ENCODE measurements at regions not wholly inside any gene's neighbourhood (a gene's known extent, or its start where the extent isn't known, plus 50 kb on each side); places are given as distances from the start of the nearest gene placed in this dataset.
"Not testable (repeated sequence)": the region's sequence is repeated elsewhere in the genome, so short reads cannot be mapped to it uniquely, and the experiment has no call there.

DNA sequence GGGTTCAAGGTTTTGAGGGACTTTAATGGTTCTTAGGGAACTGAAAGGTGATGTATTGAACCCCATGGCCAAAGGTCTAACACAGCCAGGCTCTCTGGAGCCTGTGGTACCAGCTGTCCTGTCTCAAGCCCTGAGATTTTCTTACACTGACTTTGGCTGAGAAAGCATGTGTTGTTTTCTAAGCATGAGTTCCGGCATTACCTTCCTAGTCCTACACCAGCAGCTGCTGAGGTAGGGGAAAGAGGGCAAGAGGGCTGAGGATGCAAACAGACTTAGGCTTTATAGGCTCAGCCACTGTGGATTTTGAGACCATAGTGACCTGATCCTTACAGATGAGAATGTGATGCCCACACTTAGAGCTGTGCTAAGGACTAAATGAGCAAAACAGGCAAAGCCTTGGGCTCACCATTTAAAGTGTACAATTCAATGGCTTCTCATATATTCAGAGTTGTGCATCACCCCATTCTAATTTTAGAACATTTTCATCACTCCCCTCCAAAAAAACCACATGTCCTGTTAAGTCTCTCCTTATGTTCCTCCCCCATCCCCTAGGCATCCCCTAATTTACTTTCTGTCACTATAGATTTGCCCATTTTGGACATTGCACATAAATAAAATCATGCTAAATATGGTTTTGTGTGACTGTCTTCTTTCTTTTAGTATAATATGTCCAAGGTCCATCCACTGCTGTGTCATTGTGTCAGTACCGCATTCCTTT is 99.7 kb upstream of the OTOS start:
- DNase-seq (ENCODE audit: low spot score) = no peak

DNA sequence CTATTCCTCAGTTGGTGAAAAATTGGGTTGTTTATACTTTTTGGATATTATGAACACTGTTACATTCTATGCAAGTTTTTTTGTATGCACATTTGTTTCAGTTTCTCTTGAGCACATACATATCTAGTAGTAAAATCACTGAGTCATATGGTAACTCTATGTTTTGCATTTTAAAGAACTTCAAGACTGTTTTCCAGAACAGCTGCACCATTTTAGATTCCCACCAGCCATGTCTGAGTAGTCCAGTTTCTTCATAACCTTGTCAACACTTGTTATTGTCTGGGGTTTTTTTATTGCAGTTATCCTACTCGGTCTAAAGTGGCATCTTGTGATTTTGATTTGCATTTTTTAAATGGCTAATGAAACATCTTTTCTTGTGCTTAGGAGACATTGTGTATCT is 100.3 kb upstream of the OTOS start:
- no peak for DNase-seq (ENCODE audit: low spot score)

DNA sequence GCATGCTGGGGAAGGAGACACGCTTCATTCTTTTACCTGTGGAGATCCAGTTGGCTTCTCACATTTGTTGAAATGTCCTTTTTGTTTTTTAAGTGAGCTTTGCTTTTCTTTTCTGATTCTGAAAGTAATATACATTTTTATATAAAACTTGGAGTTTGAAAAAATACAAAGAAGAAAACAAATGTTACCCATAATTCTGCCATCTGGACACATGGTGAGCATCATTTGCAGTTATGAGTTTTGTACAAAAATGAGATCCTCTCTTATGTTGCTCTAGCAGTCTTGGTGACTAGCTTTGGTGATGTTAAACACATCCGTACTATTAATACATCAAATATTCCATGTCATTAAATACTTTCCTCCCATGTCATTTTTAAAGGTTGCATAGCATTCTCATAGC is 101.1 kb upstream of the OTOS start:
- DNase-seq (ENCODE audit: low spot score) = no peak

DNA sequence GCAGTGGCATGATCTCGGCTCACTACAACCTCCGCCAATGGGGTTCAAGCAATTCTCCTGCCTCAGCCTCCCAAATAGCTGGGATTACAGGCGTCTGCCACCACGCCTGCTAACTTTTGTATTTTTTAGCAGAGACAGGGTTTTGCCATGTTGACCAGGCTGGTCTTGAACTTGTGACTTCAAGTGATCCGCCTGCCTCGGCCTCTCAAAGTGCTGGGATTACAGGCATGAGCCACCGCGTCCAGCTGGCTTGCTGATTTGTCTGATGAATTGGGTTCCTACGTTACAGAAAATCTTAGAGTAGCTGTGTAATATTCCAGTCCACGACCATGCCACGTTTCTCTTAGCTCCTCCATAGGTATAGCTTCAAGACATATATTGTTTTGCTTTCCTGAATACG is 102.6 kb upstream of the OTOS start:
- not testable (repeated sequence) for DNase-seq (ENCODE audit: low spot score)

DNA sequence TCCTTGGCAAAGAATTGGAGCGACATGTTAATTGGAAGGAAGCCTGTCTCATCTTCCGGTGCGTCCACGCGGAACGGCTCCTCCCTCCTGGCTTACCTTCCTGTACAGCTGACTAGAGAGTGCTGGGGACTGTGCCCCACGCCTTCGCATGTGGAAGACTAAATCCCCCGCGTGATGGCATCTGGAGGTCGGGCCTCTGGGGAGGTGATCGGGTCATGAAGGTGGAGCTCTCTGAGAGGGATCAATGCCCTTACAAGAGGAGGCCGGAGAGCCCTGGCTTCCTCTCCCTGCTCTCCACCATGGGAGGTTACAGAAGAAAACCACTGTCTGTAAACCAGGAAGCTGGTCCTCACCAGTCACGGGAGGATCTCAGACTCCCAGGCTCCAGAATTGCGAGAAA is 104.1 kb upstream of the OTOS start:
- no peak for DNase-seq (ENCODE audit: low spot score)

DNA sequence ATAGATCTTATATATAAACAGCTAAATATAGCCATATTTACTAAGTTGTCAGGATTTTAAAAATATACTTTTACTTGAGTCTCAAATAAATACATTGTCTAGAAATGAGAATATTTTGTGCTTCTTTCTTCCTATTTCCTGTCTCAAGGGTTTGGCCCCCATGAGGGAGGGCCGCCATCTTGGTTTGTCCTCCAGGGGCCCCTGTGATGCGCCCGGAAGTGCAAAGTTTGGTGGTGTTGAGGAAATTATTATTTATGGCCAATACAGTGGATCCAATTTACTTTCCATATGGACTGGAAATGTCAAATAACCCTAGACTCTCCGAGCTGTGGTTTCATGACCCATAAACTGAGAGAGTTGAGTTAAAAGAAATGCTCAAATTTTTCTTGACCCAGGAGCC is 104.7 kb upstream of the OTOS start:
- DNase-seq (ENCODE audit: low spot score) = no peak

DNA sequence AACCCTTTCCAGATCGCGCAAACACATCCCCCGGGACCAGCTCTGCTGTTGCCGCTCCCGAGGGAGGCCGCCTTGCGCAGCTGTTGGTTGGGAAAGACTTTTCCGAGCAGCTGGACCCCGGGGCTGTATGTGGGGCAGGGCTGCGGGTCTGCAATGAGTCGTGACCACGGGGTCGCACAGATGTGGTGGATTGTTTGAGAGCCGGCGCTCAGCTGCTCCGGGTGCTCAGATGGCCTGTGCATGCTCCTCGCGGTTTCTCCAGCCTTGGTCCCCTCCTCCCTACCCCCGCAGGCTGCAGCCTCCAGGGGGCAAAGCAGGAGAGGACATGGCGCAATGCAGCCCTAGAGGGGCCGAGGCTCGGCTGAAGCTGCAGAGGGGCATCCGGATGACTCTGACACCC is 105.2 kb upstream of the OTOS start:
- DNase-seq (ENCODE audit: low spot score) = no peak

DNA sequence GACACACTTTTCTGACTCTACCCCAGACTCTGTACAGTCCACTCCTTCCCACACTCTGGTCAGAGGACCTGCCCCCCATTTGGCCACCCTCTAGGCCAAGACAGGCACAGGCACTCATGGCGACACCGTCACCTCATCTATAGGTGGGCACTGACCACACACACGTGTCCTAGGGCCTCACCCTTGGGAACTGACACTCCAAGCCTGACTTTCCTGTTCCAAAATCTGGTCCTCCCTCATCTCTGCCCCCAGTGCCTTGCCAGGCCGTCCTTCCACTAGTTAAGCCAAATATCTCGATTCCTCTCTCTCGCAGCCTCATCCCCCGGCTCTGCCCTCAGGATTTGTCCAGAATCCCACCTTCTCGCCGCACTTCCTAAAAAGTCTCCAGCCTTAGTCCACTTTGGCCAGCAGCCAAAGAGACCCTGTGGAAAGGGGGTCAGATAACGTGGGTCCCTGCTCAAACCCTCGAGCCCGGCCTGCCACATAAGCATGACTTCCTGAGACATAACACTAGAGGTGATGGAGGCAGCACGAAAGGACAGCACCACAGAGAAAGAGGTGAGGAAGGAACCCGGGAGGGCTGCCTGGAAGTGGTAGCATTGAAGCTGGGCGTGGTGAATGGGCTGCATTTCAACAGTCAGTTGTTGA is 105.8 kb upstream of the OTOS start:
- DNase-seq (ENCODE audit: low spot score) = no peak

DNA sequence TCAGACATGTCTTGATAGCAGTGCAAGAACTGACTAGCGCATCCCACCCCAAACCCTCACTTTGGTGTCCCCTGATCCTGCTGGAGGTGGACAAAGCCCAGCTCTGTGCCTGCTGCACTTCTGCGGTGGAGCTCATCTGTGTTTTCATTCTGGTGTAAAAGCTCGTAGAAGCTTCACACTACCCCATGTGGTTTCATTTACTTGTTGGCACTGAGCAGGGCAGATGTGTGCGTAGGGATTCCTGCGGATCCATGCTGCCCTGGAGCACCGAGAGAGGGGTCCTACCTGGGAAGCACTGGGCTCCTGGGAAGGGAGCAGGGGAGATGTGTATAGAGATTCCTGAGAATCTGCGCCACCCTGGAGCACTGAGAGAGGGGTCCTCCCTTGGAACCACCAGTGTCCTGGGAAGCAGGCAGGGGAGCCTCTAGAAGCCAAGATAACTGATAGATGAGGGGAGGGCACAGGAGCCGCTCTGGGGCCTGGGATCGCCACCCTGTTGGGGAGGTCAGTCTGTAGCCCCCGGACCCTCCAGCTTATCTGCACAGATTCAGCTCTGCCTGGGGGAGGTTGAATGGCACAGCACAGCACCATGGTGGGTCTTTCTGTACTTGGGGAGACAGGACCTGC is 106.9 kb upstream of the OTOS start:
- no peak for DNase-seq (ENCODE audit: low spot score)

DNA sequence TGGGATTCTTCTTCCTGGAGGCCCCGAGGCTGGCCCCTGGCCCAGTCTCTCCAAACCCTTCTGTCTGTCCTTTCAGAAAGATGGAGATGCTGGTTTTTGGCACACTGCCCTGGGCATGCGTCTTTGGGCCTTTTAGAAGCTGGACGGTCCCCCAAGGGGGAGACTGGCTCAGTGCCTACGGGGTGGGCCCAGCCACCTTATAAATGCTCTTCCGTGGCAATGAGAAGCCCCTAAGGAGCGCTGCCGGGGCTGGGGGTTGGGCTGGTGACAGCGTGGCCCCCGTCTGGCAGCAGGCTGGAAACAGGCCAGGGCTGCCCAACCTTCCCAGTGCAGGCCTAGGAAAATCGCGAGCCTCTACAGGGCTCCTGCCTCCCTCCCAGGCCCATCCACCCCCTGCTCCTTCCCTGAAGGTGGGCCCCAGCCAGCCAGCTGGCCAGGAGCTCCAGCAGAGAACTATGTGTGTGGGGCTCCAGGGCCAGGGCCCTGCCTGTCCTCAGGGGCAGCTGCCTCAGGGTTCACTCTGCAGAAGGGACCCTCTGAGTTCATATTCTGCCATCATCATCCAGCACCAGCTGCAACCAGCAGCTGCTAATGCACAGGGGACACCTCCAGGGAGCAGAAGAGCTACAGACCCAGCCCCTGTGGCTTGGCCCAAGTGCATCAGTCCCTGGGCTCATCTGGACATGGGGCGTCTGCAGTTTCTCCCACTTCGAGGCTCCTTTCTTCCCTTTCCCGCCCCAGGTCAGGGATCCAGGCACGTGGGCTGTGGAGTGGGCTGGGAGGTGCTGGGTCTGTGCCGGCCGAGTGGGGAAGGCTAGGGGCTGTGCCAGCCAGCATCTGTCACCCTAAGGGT is 107.6 kb upstream of the OTOS start:
- no peak for DNase-seq (ENCODE audit: low spot score)

DNA sequence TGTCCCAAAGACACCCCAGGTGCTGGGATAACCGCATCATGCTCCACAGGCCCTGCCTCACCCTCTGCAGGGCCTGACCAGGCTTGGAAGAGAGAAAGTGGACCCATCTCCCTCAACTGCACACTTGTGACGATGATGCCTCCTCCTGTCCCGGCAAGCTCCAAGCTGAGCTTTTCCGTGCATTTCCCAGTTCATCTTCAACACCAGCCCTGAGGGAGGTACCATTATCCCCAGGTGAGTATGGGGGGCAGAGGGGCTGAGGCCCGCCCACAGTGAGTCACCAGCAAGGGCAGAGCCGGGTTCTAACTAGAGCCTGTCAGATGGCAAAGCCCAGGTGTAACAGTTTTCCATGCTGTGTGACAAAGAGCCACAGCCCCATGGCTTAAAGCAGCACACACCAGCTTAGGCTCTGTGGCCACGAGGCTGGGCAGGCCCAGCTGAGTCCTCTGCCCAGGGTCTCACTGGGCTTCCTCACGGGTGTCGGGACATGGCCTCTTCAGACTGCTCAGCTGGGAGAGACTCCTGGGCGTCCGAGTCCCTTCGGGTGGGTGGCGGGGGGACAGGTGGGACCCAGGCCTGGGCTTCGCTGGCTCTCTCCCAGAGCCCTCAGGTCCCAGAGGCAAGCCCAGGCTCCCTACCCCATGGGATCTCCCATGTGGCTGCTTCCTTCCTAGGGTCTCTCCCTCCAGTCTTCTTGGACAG is 108.4 kb upstream of the OTOS start:
- no peak for DNase-seq (ENCODE audit: low spot score)

DNA sequence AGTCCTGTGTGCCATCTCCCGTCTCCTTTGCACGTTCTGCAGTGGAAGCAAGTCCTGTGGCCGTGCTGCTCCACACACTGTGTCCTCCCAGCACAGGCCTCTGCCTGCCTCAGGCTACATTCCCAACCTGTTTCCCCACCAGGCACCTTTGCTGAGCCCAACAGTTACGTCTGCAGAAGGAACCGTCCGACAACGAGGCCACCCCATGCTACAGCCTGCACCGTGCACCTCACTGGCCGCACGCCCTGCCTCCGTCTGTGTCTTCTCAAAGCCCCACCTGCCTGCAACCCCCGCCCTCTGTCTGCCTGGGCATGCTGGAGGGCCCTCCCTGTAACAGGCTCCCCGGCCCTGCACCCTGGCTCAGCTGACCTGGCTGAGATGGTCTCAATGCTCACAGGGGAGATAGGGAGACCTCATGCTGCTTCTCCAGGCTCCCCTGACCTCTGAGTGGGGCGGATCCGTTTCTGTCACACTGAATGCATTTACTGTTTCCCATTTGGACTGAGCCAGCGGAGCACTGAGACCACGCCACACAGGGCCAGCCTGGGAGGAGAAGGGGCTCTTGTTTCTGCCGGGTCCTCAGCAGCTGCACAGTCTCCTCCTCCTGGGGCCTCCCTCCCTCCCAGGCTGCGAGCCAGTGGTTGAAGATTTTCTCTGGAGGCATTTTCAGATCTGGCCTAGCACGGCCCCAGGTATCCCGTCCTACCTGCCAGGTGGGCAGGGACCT is 109.1 kb upstream of the OTOS start:
- DNase-seq (ENCODE audit: low spot score) = peak; percentile 86

DNA sequence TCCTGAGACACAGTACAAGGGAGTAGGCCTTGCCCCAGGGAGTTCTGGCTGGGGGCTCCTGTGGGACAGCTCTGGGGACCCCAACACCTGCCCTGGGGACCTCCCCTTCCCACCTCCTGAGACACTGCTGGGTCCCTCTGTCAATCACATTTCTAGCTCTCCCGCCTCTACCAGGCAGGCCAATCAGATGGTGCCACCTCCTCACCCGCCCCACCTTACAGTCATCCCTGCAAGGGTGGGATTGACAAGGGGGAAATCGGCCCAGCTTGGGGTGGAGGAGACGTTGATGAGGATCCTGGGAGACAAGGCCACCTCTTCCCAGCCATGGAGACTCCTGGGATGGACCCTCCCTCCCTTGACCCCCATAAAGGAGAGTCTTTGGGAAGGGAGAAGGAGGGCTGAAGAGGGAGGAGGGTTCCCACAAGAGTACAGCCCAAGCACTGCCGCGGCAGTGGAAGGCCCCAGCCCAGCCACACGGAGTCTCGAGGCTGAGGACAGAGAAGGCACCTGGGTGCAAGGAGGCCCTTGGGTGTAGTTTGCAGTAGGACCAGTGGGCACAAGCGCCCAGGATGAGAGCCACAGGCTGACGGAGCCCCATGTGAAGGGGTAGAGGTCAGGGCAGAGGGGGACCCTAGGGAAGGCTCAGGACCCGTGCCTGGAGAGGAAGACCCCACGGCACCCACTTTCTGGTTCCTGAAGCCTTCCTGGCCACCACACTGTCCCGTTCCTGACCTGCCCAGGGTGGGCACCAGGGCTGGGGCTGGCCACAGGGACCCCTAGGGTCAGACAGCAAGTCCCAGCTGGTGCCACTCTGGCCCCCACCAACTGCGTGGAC is 109.9 kb upstream of the OTOS start:
- DNase-seq (ENCODE audit: low spot score) = no peak

DNA sequence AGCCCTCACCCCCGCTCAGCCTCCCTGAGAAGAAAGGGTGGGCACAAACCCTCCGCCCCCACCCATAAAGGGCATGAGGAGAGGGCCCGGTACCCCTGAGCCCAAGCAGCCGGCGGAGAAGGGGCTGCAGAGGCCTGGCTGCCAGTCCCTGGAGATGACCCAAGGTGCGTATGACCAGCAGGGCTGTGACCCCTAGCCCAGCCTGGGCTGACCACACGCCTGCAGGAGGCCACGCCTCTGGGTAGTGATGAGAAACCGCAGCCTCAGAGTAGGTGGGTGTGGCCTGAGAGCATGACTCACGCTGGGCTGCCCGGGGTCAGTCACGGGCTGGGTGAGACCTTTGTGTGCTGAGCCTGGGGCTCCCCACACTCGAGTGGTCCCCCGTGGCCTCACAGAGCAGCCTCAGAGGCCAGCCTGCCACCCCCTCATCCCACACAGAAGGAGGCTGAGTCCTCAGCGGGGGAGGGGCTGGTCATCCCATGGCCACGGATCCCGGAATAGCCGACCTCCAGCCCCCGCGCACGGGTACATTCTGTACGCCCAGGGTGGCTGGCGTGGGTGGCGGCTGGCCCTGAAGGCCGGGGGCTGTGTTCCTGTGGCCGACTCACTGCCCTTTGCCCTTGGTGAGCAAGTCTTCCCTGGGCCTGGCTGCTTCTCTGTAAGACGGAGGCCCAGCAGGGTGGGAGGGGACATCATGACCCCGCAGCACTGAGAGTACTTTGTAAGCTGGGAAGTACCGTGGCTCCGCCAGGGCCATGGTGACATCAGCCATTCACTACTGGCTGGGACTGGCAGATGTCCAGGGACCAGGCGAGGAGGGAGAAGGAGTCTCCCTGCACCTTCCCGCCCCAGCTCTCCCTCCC is 110.8 kb upstream of the OTOS start:
- peak; percentile 97 for DNase-seq (ENCODE audit: low spot score)

DNA sequence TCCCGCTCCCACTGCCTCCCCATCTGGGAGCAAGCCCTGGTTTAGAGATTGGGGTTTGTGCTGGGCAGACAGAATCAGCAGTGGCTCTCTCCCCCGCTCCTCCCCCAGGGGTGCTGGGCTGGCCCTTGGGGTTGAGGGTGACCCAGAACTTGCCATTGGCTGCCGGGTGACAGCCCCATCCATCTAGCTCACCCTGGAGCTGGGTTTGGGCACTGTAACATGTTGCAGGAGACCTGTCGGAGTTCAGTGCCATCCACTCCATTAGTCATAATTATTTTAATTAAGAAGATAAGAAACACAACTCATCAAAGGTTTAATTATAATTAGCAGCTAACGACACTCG is 111.4 kb upstream of the OTOS start:
- DNase-seq (ENCODE audit: low spot score) = no peak

DNA sequence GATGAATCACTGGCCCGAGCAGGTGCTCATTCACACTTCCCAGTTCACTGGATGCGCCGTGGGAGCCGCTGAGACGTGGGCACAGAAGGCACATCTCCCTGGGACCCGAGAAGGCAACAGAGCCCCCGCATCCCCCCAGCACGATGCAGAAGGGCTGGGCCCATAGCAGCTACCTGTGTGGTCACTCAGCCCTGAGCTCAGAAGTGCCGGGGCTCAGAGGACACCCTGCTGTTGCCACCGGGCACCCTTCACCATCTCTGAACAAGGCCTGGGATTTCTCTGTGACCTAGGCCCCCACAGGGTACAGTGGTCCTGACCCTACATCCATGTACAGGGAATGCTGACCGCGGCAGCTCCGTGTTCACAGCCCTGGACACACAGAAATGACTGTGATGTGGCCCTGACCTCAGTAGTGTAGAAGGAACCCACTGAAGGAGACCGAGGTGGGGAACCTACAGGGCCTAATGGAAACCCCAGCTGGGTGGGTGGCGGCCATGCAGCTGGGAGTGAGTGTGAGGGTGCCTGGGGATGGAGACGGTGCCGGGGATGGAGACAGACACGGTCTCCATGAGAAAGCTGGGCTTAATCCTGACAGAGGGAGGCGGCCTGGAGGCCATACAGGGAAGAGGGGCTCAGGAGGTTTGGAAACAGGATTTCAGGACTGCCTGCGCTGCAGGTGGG is 111.9 kb upstream of the OTOS start:
- no peak for DNase-seq (ENCODE audit: low spot score)

DNA sequence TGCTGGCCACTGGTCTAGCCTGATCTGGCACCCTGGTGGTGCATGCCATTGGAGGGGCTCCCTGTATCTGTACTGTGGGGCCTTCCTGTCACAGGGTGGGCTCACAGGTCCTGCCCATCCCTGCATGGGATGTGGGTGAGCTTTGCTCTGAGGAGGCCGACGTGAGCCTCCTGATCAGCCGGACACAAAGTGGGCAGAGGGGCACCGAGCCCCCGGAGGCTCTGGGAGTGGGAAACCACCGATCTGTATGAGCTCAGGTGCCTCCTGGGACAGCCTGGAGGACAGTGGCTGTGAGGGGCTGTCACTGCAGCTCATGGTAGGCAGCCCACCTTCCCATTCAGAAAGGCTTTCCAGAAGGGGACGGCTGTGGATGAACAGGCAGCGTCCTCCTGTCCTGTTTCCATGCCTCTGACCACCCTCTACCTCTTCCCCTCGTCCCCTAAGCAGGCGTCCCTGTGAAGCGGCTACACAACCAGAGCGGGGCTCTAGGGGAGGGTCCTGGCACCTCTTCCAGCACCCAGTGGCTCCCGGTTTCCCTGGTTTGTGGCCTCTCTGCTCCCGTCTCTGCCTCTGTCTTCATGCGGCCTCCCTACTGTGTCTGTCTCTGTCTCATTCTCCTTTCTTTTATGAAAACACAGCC is 112.5 kb upstream of the OTOS start:
- no peak for DNase-seq (ENCODE audit: low spot score)

DNA sequence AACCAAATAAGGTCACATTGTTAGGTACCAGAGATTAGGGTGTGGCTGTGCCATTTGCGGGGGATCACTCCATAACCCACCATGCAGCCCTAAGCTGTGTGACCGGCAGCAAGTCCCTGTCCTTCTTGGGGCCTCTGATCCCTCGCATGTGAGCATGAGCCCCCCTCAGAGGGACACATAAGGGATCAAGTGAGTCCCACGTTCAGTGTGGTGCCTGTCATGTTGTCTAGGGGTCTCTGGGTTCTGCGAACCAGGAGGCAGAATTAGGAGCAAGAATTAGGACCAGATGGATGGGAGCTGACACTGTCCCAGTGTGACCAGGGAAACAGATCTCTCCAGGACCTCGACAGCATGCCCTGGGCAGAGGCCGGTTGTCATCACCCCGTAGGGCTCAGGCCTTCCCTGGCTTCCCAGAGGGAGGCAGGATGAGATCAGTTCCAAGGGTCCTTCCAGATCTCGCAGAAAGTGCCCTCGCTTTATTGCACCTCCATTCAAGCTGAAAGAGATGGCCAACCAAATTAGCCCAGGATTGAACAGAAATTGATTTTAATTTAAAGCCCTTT is 113.2 kb upstream of the OTOS start:
- no peak for DNase-seq (ENCODE audit: low spot score)
